ENCODE measurements at regions not wholly inside any gene's neighbourhood (a gene's known extent, or its start where the extent isn't known, plus 50 kb on each side); places are given as distances from the start of the nearest gene placed in this dataset.
"Not testable (repeated sequence)": the region's sequence is repeated elsewhere in the genome, so short reads cannot be mapped to it uniquely, and the experiment has no call there.

DNA sequence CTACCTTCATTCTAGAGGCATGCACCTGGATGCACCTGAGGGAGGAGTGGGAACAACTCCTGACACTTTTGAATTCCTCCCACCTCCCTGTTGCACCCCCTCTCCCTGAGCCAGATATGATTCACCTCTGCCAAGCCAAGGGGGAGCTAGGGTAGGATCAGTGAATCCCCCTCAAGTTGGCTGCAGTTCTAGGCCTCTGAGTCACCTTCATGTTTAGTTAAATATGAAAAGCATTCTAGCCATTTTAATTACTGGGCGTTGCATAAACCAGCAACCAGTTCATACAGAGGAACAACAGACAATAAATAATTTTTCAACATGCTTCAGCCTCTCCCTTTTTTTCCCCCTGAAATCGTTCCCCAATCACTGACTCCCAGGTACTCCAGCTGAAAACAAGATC lies 1440.2 kb downstream of the ADGRL3 start:
- no peak for DNase-seq

DNA sequence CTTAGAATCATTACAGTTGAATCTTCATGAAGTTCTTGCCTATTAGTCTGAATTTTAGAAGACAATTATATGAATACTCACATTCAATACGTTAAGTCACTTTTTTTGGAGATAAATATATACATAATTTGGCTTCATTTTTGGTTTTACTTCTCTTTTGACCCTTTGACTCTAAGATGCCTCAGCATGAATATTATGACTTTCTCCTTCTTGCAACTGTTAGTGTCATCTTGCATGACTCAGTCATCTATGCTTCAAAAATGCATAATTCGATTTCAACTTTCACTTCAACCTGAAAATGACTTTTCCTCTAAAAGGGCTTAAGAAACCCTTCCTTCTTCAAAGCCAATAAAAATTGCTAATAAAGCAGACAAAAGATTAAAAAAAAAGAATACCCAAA lies 1427.5 kb downstream of the ADGRL3 start:
- DNase-seq: no peak

DNA sequence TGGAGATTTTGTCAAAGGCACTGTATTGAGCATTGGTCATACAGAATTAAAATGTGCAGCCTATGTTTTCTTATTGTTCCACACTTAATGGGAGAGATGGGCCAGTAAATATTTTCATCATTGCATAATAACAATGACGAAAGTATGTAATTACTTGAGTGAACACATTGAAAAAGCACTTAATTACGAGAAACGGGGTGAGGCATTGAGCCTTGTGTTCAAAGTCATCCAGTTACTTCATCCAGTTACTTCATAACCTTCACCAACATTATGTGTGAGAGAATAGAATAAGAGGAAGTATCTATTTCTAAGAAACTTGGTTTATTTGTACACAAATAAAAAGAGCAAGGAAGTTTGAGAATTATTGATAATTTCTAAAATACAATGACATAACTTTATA lies 1427.0 kb downstream of the ADGRL3 start:
- DNase-seq: no peak

DNA sequence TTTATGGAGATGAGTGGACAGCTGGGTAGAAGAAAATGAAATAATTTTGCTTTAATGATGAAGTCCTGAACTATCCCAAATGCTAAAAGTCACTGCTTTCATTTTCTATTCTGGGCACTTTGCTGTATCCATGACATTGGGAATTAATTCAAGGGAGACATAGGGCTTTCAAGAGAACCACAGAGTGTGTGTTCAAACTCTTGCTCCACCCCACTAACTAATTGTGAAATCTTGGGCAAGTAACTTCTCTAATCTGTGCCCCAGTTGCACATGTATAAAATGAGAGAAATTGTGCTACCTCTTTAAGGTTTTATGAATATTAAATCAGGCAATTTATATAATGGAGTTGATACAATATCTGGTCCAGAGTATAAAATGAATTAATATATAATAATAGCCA lies 1422.0 kb downstream of the ADGRL3 start:
- no peak for DNase-seq

DNA sequence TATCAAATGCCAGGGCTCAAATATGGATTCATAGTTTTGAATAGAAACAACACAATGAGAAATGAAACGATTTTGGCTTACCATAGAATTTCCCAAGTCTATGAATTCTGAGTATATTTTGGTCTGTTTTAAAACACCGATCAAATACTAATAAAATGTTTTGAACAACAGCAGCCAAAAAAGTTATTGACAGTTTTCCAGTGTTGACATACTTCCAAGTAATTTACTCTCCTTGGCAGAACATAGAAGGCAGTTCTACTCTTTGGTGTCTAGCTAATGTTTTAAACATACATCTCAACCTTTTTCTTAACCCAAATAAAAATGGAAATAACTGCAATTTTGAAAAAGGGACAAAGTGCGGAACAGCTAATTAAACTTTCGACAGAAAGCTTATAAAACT lies 1419.8 kb downstream of the ADGRL3 start:
- no peak for DNase-seq

DNA sequence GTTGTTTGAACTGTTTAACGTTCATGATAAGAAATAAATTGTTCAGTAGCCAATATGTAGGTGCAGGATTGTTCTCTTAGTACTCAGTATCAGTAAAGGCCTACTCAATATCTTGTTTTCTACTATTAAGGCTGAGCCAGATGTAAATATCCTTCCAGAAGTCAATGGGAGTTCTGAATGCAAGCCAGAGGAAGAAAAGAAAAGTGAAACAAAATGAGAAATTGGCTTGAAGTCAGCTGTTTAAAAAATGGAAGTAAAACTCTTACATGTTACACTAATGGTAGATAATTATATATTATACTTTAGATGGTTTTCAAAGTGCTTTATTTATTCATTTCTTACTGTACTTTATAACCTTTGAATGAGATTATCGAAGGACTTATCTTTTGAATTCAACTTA lies 1417.9 kb downstream of the ADGRL3 start:
- no peak for DNase-seq

DNA sequence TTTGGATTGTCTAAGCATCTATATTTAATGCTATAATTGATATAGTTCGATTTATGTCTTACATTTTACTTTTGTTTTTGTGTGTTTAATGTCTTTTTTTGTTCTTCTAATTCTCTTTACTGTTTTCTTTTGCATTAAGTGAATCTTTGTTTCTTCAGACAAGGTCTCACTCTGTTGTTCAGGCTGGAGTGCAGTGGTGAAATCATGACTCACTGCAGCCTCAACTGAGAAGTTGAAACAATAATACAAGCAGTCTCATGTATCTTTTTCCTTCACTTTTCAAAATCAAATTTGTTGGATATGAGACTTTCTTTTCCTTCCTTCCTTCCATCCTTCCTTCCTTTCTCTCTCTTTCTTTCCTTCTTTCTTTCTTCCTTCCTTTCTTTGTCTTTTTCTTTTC lies 1401.6 kb downstream of the ADGRL3 start:
- no peak for DNase-seq

DNA sequence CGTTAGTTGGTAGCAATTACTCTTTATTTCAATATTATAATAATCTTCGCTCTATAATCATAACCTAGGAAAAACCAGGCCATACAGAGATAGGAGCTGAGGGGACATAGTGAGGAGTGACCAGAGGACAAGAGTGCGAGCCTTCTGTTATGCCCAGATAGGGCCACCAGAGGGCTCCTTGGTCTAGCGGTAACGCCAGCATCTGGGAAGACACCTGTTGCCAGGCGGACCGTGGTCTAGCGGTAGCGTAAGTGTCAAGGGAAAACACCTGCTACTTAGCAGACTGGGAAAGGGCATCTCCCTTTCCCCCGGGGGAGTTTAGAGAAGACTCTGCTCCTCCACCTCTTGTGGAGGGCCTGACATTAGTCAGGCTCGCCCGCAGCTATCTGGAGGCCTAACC lies 1395.1 kb downstream of the ADGRL3 start:
- DNase-seq: not testable (repeated sequence)

DNA sequence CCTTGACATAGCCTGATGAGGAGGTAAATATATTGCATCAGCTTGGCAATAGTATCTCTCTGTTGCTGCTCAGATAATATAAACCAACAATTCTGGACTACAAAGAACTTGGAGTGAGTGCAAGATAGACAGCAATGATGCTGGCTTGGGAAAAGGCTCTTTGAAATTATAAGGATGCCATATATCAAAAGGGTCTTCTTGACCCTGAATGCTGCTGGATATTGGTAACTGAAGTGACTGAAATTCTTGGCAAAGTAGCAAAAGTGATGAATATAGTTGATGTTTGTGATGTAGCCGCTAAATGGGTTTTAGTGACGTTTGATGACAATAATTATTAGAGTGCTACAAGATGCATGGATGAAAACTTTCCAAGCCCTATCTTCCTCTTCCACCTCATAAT lies 1391.6 kb downstream of the ADGRL3 start:
- no peak for DNase-seq

DNA sequence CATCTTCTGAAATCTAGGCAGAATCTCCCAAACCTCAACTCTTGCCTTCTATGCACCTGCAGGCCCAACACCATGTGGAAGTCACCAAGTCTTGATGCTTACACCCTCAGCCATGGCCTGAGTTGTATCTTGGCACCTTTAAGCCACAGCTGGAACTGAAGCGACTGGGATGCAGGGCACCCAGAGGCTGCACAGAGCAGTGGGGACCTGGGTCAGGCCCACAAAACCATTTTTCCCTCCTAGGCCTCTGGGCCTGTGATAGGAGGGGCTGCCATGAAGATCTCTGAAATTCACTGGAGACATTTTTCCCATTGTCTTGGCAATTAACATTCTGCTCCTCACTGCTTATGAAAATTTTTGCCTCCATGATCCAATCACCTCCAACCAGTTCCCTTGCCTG lies 1388.5 kb downstream of the ADGRL3 start:
- no peak for DNase-seq

DNA sequence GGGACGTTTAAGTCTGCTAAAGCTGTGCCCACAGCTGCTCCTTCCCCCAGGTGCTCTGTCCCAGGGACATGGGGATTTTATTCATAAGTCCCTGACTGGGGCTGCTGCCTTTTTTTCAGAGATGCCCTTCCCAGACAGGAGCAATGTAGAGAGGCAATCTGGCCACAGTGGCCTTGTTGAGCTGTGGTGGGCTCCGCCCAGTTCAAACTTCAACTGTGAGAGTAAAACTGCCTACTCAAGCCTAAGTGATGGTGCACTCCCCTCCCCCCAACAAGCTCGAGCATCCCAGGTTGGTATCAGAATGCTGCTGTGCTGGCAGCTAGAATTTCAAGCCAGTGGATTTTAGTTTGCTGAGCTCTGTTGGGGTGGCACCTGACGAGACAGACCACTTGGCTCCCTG lies 1371.4 kb downstream of the ADGRL3 start:
- DNase-seq: no peak

DNA sequence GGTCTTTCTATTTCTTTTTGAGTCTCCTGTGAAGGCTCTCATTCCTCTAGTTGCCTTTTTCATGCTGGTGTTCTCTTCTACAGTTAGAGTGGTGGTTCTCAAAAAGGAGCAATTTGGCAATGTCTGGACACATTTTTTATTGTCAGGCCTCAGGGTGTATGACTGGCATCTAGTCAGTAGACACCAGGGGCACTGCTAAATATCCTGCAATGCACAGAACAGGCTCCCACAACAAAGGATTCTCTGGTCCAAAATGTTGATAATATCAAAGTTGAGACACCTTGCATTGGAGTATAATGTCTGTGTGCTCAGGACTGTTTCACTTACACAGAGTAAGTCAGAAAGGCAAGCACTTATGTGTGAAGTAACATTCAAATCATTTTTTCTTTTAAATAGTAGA lies 1360.7 kb downstream of the ADGRL3 start:
- no peak for DNase-seq

DNA sequence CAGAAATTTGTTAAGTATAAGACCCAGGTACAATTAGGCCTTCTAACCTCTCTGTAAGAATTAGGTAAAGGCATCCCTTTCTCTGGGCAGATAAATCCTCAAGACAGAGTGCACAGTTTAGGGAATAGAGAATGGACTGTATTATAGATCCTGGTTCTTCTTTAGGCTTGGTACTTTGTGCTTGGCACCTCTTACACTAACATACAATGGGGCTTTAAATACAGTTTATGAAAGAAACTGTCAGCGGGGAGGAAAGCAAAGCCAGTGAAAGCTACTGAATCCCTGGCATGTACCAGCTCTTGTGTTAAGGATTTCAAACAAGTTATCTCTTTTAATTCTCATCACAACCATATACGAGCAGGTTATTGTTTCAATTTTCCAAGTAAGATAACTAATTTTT lies 1350.0 kb downstream of the ADGRL3 start:
- DNase-seq: no peak

DNA sequence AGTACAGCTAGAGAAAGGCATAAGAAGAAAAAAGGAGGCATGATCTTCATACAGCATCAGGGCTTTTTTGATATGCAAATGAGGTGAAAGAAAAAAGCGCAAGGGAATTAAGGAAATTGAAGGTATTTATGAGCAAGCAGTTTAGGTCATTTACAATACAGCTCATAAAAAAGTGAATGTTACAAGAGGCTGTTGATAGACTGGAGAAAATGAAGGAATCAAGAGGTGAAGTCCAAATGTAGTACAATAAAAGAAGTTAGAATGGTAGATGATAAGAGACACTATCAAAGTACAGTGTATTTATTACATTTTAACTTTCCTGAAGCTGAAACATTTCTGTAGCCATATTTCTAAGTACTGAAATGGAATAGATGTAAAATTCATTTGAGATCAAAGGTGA lies 1349.5 kb downstream of the ADGRL3 start:
- no peak for DNase-seq

DNA sequence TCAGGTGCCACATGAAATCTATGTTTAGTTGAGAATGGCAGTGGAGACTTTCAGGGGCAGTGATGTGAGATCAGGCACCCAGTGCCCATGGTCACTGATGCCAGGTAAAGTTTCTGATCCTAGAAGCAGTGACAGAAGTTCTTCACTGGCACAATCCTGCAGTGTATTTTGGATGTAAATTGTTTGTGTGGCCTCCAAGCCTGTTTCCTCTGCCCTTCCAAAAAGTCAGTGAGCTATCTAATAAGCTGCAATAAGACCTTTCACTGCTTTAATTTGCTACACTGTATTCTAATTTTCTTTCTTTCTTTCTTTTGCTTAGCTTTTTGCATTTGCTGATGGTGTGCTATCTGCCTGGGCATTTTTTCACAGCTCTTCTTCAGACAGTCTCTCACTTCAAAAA lies 1348.6 kb downstream of the ADGRL3 start:
- DNase-seq: no peak

DNA sequence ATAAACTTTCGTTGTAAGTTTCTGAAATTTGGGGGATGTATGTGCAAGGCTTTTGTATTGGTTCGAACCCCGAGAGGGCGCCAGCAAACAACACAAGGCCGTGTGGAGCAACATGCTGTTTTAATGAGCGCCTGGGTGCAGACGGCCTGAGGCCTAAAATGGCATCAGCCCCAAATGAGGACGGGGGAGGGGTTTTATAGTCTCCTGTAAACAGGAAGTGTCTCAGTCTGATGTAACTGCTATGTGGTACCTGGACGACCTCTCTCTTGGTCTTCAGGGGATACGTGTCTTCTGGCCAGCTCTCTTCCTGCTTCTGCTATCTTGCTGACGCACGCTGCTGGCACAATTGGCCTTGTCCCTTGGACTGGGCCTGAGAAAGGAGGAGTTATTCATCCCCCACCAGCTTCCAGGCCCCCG lies 1348.0 kb downstream of the ADGRL3 start:
- no peak for DNase-seq

DNA sequence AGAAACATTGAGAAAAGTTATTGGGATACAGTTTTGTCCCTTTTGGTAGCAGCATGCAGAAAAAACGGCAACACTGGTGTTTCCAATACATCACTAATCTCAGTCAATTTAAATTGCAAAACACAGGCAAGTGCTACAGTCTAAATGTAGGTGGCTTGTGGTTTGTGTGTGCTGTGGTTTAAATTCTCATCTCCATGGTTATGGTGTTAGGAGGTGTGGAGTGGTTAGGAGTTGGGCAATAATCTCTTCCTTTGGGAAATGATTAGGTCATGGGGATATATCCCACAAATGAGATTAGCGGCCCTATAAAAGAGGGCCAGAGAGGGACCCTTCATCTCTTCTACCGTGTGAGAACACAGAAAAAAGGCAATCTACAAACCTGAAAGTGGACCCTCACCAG lies 1344.3 kb downstream of the ADGRL3 start:
- DNase-seq: no peak

DNA sequence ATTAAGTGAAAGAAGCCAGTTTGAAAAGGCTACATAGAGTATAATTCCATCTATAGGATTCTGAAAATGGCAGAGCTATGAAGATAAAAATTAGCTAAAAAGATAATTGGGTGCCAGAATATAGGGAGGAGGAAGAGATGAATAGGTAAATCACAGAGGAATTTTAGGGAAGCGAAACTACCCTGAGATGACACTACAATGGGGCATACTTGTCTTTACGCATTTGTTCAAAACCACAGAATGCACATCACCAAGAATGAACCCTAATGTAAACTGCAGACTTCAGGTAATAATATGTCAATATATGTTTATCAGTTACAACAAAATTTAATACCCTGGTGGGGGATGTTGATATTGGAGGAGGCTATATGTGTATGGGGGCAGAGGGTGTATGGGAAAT lies 1342.9 kb downstream of the ADGRL3 start:
- DNase-seq: no peak

DNA sequence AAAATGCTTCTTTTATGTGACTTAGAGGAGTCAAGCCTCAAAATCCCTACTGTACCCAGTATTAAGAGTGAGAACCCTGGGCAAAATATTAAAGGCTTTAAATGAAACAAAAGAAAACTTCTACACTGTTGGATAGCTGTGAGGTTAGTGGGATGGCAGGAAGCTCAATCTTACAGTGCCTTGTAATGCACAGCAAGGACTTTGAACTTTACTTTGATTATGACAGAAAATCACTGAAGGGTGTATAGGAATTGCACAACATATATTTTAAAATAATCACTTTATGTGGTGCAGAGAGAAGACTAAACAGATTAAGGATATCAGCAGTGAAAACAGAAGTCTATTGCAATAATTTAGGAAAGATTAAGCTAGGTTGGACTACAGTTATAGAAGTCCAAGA lies 1333.4 kb downstream of the ADGRL3 start:
- no peak for DNase-seq

DNA sequence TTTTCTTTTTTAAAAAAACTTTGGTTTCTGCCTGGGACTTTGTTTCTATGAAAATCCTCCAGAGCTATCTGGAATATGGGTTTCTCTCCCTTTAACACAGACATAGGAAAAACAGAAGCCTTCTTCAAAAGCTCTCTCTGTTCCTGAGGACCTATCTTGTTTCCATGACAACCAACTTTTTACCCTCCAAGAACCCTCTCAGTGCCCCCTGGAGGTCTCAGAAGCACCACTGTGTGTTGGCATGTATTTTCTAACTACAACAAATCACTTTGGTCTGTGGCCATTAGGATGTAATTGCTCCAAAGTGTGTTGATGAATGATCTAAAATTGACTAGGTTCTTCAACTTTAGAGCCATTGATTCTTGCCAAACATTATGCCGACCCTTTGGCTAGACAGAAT lies 1331.6 kb downstream of the ADGRL3 start:
- DNase-seq: no peak

DNA sequence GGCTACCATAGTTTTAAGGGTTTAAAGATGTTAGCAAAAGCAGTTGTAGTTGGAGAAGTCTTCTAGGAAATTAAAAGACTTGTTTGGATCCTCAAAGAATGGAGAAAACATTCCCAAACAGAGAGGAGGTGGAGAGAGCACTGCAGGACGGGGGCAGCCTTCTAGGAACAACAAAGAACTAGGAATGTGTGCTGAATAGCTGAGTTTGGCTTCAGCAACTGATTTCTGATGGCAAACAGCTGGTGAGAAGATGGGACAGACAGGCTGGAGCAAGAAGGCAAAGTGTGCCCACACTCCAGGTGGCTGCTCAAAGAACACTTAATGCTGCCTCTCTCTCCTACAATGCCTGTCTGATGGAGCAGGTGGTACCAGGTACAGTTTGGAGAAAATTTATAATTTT lies 1331.1 kb downstream of the ADGRL3 start:
- no peak for DNase-seq

DNA sequence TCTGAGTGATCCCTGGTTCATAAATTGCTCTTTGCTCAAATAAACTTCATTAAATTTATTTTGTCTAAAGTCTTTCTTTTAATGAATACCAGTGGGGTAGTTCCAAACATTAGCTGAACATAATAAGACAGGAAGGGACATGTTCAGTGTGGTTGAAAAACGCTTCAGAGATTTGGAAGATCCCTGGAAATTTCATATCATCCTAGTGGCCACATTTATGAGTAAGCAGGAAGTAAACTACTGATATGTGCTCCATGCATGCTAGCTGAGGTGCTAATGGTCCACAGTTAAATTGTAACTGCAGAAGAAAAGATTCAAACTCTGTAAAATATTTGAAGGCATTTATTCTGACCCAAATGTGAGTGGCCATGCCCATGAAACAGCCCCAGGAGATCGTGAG lies 1328.7 kb downstream of the ADGRL3 start:
- no peak for DNase-seq

DNA sequence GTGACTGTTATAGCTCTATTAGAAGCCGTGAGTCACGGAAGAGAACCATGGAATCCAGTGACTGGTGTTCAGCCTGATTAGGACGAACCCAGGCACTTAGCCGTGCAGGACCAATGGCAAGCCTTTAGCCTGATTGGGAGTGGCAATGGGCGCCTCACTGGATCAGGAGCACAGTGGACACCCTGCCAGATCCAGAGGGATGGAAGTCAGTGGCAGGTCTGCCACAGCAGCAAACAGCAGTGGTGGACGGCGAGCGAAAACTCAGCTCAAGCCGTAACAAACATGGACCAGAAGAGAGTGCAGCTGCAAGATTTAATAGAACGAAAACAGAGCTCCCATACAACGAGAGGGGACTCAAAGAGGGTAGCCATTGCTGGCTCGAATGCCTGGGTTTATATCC lies 1326.5 kb downstream of the ADGRL3 start:
- peak in 1 of 14 donors; percentile 2 for DNase-seq

DNA sequence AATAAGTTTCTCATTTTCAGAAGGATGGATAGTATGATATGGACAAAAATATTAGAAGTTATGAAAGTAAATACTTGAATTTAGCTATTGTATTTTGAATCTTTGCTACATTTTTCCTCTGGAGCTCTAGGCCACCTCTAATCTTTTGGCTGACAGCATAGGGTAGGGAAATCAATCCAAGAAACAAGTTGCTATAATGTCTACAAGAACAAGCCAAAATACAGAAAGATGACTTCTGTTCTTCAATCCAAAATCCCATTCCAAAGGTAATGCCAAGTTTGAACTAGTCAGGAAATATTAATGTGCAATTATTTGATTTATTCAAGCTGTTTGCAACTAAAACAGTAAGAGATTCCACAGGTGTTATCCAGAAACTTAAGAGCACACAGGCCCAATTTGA lies 1323.1 kb downstream of the ADGRL3 start:
- no peak for DNase-seq

DNA sequence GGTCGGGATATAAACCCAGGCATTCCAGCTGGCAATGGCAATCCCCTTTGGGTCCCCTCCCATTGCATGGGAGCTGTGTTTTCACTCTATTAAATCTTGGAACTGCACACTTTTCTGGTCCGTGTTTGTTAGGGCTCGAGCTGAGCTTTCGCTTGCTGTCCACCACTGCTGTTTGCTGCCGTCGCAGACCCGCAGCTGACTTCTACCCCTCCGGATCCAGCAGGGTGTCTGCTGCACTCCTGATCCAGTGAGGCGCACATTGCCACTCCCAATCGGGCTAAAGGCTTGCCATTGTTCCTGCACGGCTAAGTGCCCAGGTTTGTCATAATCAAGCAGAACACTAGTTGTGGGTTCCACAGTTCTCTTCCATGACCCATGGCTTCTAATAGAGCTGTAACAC lies 1322.1 kb downstream of the ADGRL3 start:
- no peak for DNase-seq

DNA sequence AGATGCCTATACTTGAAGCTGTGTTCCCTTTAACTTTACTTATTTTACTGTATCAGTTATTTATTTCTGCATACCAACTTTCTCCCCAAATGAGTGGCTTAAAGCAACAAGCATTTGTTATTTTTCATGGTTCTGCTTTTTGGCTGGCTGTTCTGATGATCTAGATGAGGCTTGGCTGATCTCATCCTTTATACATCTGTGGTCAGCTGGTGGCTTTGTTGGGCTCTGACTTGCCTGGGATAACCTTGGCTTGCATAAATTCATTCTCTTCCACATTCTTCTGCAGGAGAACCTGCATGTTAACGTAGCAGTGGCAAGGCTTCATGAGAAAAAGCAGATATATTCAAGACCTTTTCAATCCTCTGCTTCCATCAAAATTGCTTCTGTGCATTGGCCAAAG lies 1317.6 kb downstream of the ADGRL3 start:
- no peak for DNase-seq

Data from C1 segment of cervical spinal cord (tissue), 14 donors.